ENCODE measurements at regions not wholly inside any gene's neighbourhood (a gene's known extent, or its start where the extent isn't known, plus 50 kb on each side); places are given as distances from the start of the nearest gene placed in this dataset.

DNA sequence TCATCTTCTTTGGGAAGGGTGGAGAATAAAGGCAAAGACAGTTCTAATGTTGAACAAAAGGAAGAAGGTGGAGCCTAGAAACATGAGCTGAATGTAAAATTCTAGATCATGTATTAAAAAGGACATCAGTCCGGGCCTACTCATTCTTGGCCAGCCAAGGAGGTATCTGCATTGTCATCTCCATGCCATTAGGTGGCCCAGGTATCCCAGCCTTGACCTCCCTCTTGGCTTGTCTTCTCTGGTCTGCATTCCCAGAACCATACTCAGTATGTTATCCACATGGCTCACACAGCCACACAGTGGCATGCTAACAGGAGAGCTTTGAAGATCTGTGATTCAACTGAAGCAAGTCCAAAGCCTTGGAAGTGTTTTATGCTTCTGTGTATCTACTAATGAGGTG, 369.8 kb upstream of the KAZN start:
- H3K9me3 ChIP-seq (ENCODE audit: control insufficient read depth, low read length) = no peaks in the 10 kb centered on the region
- no peak overlapping the region for H3K4me3 ChIP-seq (ENCODE audit: insufficient read depth, low read depth, low read length, poor library complexity, severe bottlenecking)
- H3K4me1 ChIP-seq (ENCODE audit: control insufficient read depth, insufficient read depth, low read length, poor library complexity, severe bottlenecking) = no peaks in the 10 kb centered on the region
- H3K36me3 ChIP-seq (ENCODE audit: control insufficient read depth, insufficient read depth, low read length) = no peaks in the 10 kb centered on the region
- no peak overlapping the region for H3K27ac ChIP-seq (ENCODE audit: insufficient read depth, low read length, poor library complexity, severe bottlenecking)
- no peaks in the 10 kb centered on the region for H3K27me3 ChIP-seq (replicated peaks; ENCODE audit: control insufficient read depth, insufficient read depth, low read length, poor library complexity, severe bottlenecking)
- no peak for DNase-seq

DNA sequence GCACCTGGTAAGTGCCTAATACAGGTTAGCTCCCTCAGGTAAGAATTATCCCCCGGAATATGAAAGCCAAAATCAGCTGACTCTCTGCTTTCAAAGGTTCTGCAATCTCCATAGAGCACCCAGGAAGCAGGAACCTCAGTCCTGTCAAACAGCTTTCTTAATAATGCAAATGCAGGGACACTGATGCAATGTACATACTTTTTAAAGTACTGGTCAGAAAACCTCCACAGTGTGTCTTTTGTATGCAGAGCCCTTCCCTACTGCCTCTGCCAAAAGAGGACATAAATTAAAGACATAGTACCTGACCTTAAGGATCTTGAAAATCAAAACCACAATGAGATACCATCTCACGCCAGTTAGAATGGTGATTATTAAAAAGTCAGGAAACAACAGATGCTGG, 365.0 kb upstream of the KAZN start:
- H3K36me3 ChIP-seq (ENCODE audit: control insufficient read depth, insufficient read depth, low read length) = no peaks in the 10 kb centered on the region
- H3K27ac ChIP-seq (ENCODE audit: insufficient read depth, low read length, poor library complexity, severe bottlenecking) = no peak overlapping the region
- no peaks in the 10 kb centered on the region for H3K27me3 ChIP-seq (replicated peaks; ENCODE audit: control insufficient read depth, insufficient read depth, low read length, poor library complexity, severe bottlenecking)
- no peak for DNase-seq
- no peaks in the 10 kb centered on the region for H3K9me3 ChIP-seq (ENCODE audit: control insufficient read depth, low read length)
- no peak overlapping the region for H3K4me3 ChIP-seq (ENCODE audit: insufficient read depth, low read depth, low read length, poor library complexity, severe bottlenecking)
- H3K4me1 ChIP-seq (ENCODE audit: control insufficient read depth, insufficient read depth, low read length, poor library complexity, severe bottlenecking) = no peaks in the 10 kb centered on the region

DNA sequence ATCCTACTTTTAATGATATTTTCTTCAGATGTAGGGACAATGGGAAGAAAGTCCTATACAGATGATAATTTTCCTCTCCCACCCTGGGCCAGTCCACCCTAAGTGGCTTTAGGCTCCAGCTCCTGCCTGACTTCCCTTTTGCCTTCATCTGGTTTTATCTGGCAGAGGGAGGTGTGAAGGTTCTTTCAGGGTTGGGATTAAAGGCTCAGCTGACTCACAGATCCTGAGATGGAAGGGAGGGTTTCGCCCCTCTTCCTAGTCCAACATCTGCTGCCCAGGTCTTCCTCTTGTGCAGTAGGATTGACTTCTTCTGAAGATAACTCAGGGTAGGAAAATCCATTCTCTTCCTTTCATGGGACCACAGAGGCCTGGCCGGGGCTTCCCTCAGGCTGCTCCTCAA, 362.4 kb upstream of the KAZN start:
- Histone ChIP-seq H3K4me3 (ENCODE audit: insufficient read depth, low read depth, low read length, poor library complexity, severe bottlenecking) (no peak overlapping the region), H3K27ac (ENCODE audit: insufficient read depth, low read length, poor library complexity, severe bottlenecking) (no peak overlapping the region), H3K9me3 (ENCODE audit: control insufficient read depth, low read length) (no peaks in the 10 kb centered on the region), H3K4me1 (ENCODE audit: control insufficient read depth, insufficient read depth, low read length, poor library complexity, severe bottlenecking) (no peaks in the 10 kb centered on the region), H3K27me3 (replicated peaks; ENCODE audit: control insufficient read depth, insufficient read depth, low read length, poor library complexity, severe bottlenecking) (no peaks in the 10 kb centered on the region), H3K36me3 (ENCODE audit: control insufficient read depth, insufficient read depth, low read length) (no peaks in the 10 kb centered on the region)
- no peak for DNase-seq

DNA sequence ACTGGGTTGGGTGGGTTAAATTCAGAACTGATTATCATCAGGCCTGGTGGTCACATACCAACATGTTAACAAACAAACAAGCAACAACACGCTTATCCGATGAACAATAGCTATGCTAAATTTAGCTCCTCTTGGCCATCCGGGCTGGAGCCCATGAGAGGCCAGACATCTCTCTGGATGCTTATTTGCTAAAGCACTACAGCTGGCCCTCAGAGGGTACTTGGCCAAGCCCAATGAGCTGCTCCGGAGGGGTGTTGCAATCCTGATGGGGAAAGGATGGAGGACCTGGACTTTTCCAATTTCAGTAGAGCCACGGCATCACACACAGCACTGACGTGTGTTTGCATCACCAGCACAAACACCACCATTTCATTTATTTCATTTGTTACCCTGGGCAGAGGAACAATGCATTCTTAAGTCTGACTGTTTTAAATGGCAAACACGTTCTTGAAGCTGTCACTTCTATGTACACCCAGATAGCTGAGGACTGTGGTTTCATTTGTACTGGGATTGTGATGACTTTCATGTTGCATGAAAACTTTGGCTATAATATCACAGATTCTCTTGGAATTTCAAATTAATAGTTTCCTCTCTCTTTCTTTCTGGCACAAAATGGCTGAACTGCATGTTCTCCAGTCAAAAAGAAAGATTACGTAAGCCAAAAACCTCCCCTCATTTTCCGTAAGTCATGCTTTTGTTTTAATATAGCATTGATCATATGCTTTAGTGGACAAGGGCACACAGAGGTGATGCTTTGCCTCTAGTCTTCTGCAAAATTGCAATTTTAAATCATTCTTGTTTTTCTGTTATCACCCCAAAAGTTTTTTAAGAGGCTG, 359.8 kb upstream of the KAZN start:
- Histone ChIP-seq H3K4me1 (ENCODE audit: control insufficient read depth, insufficient read depth, low read length, poor library complexity, severe bottlenecking) (no peaks in the 10 kb centered on the region), H3K27me3 (replicated peaks; ENCODE audit: control insufficient read depth, insufficient read depth, low read length, poor library complexity, severe bottlenecking) (no peaks in the 10 kb centered on the region), H3K27ac (ENCODE audit: insufficient read depth, low read length, poor library complexity, severe bottlenecking) (no peak overlapping the region), H3K9me3 (ENCODE audit: control insufficient read depth, low read length) (no peaks in the 10 kb centered on the region), H3K36me3 (ENCODE audit: control insufficient read depth, insufficient read depth, low read length) (no peaks in the 10 kb centered on the region), H3K4me3 (ENCODE audit: insufficient read depth, low read depth, low read length, poor library complexity, severe bottlenecking) (no peak overlapping the region)
- DNase-seq = no peak

DNA sequence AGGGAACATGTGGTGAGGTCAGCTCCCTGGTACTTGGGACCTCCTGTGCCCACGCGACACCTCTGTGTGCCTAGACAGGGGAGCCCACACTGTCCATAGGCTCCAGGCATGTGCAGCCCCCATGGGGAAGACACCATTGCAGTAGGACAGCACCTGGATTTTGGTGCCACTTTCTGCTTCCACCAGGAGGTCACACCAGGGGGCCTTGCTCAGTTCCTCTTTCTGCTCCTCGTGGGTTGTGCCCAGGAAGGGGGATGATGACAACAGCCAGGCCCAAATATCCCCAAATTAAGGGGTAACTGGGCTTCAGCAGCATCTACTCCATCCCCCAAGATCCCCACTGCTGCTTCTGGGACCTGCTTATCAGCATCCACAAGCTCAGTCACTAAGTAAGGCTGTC, 358.2 kb upstream of the KAZN start:
- Histone ChIP-seq H3K36me3 (ENCODE audit: control insufficient read depth, insufficient read depth, low read length) (no peaks in the 10 kb centered on the region), H3K4me1 (ENCODE audit: control insufficient read depth, insufficient read depth, low read length, poor library complexity, severe bottlenecking) (no peaks in the 10 kb centered on the region), H3K27me3 (replicated peaks; ENCODE audit: control insufficient read depth, insufficient read depth, low read length, poor library complexity, severe bottlenecking) (no peaks in the 10 kb centered on the region), H3K27ac (ENCODE audit: insufficient read depth, low read length, poor library complexity, severe bottlenecking) (no peak overlapping the region), H3K9me3 (ENCODE audit: control insufficient read depth, low read length) (no peaks in the 10 kb centered on the region), H3K4me3 (ENCODE audit: insufficient read depth, low read depth, low read length, poor library complexity, severe bottlenecking) (no peak overlapping the region)
- DNase-seq = no peak

DNA sequence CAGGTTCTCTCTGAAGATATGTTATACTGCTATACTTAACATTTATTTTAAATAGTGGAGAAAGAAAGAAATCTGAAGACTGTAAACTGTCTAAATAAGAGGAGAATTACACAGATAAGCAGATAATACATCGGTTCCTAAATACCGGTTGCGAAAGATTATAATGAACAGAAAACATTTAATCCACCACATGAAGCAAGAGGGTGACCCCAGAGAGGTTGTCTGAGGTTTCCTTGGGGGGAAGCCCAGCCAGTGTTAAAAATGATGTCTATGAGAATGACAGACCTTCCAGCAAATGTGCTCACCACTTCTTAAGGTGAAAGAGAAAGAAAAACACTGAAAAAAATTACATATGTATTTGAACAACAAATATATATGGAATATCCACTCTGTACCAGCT, 356.4 kb upstream of the KAZN start:
- Histone ChIP-seq H3K4me3 (ENCODE audit: insufficient read depth, low read depth, low read length, poor library complexity, severe bottlenecking) (no peak overlapping the region), H3K27ac (ENCODE audit: insufficient read depth, low read length, poor library complexity, severe bottlenecking) (no peak overlapping the region), H3K27me3 (replicated peaks; ENCODE audit: control insufficient read depth, insufficient read depth, low read length, poor library complexity, severe bottlenecking) (no peaks in the 10 kb centered on the region), H3K9me3 (ENCODE audit: control insufficient read depth, low read length) (no peaks in the 10 kb centered on the region), H3K36me3 (ENCODE audit: control insufficient read depth, insufficient read depth, low read length) (no peaks in the 10 kb centered on the region), H3K4me1 (ENCODE audit: control insufficient read depth, insufficient read depth, low read length, poor library complexity, severe bottlenecking) (no peaks in the 10 kb centered on the region)
- no peak for DNase-seq

DNA sequence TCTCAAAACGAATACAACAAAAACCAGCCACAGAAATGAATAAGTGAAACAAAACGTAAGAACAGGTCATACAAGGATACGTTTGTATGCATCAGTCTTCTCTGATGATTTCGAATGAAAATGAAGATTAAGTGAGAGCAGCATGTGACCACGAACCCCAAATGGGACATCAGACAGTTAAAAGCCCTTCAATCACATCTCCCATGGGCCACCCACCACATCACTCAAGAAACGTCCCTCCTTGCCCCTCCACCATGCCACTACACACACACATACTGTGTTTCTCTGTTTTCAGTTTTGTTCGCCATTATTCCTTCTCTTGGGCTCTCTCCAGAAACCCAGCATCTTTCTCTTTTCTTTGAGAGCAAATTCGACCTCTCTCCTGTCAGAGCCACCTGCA, 355.6 kb upstream of the KAZN start:
- DNase-seq = no peak
- H3K4me1 ChIP-seq (ENCODE audit: control insufficient read depth, insufficient read depth, low read length, poor library complexity, severe bottlenecking) = no peaks in the 10 kb centered on the region
- no peaks in the 10 kb centered on the region for H3K27me3 ChIP-seq (replicated peaks; ENCODE audit: control insufficient read depth, insufficient read depth, low read length, poor library complexity, severe bottlenecking)
- no peak overlapping the region for H3K4me3 ChIP-seq (ENCODE audit: insufficient read depth, low read depth, low read length, poor library complexity, severe bottlenecking)
- H3K36me3 ChIP-seq (ENCODE audit: control insufficient read depth, insufficient read depth, low read length) = no peaks in the 10 kb centered on the region
- no peaks in the 10 kb centered on the region for H3K9me3 ChIP-seq (ENCODE audit: control insufficient read depth, low read length)
- H3K27ac ChIP-seq (ENCODE audit: insufficient read depth, low read length, poor library complexity, severe bottlenecking) = no peak overlapping the region

DNA sequence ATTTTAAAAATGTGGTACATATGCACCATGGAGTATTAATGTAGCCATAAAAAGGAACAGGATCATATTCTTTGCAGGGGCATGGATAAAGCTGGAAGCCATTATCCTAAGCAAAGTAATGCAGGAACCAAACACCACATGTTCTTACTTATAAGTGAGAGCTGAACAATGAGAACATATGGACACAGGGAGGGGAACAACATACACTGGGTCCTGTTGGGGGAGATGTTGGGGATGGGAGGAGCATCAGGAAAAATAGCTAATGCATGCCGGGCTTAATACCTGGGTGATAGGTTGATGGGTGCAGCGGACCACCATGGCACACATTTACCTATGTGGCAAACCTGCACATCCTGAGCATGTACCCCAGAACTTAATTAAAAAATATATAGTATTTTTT, 352.5 kb upstream of the KAZN start:
- no peaks in the 10 kb centered on the region for H3K9me3 ChIP-seq (ENCODE audit: control insufficient read depth, low read length)
- DNase-seq = no peak
- H3K4me1 ChIP-seq (ENCODE audit: control insufficient read depth, insufficient read depth, low read length, poor library complexity, severe bottlenecking) = no peaks in the 10 kb centered on the region
- H3K27me3 ChIP-seq (replicated peaks; ENCODE audit: control insufficient read depth, insufficient read depth, low read length, poor library complexity, severe bottlenecking) = no peaks in the 10 kb centered on the region
- H3K27ac ChIP-seq (ENCODE audit: insufficient read depth, low read length, poor library complexity, severe bottlenecking) = no peak overlapping the region
- H3K4me3 ChIP-seq (ENCODE audit: insufficient read depth, low read depth, low read length, poor library complexity, severe bottlenecking) = no peak overlapping the region
- H3K36me3 ChIP-seq (ENCODE audit: control insufficient read depth, insufficient read depth, low read length) = no peaks in the 10 kb centered on the region

DNA sequence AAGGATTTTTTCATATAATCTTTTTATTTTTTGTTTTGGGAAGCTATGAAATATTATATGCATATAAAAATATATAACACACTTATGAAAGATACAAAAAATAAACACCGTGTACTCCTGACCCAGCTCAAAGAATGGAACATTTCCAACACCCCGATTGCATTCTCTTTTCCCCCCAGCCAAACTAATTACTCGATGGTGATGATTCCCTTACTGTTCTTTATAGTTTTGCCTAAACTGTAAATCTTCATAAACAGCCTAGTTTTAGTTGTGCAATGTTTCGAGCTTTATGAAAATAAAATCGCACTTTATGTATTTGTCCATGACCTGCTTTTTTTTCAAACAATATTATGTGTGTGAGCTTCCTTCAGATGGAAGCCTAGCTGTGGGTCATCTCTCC, 352.0 kb upstream of the KAZN start:
- DNase-seq = no peak
- no peaks in the 10 kb centered on the region for H3K36me3 ChIP-seq (ENCODE audit: control insufficient read depth, insufficient read depth, low read length)
- no peak overlapping the region for H3K4me3 ChIP-seq (ENCODE audit: insufficient read depth, low read depth, low read length, poor library complexity, severe bottlenecking)
- H3K4me1 ChIP-seq (ENCODE audit: control insufficient read depth, insufficient read depth, low read length, poor library complexity, severe bottlenecking) = no peaks in the 10 kb centered on the region
- no peaks in the 10 kb centered on the region for H3K27me3 ChIP-seq (replicated peaks; ENCODE audit: control insufficient read depth, insufficient read depth, low read length, poor library complexity, severe bottlenecking)
- no peak overlapping the region for H3K27ac ChIP-seq (ENCODE audit: insufficient read depth, low read length, poor library complexity, severe bottlenecking)
- H3K9me3 ChIP-seq (ENCODE audit: control insufficient read depth, low read length) = no peaks in the 10 kb centered on the region

DNA sequence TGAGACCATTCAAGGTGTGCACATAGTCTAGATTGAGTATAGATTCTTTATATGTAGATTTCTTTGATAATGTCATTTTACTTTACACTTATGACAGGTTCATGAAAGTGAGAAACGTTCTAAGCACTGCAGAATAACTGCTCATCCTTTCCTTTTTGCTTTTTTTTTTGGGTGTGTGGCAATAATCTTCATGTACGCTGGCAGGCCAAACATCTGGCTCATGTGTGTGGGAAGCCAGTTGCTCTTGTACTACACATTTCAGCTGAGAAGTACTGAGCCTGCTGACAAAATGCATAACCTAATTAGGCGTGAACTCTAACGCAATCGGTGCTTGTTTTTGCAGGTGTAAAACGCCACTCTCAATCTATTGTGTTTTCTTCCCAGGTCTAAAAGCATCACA, 350.8 kb upstream of the KAZN start:
- Histone ChIP-seq H3K9me3 (ENCODE audit: control insufficient read depth, low read length) (no peaks in the 10 kb centered on the region), H3K27ac (ENCODE audit: insufficient read depth, low read length, poor library complexity, severe bottlenecking) (no peak overlapping the region), H3K36me3 (ENCODE audit: control insufficient read depth, insufficient read depth, low read length) (no peaks in the 10 kb centered on the region), H3K27me3 (replicated peaks; ENCODE audit: control insufficient read depth, insufficient read depth, low read length, poor library complexity, severe bottlenecking) (no peaks in the 10 kb centered on the region), H3K4me3 (ENCODE audit: insufficient read depth, low read depth, low read length, poor library complexity, severe bottlenecking) (no peak overlapping the region), H3K4me1 (ENCODE audit: control insufficient read depth, insufficient read depth, low read length, poor library complexity, severe bottlenecking) (no peaks in the 10 kb centered on the region)
- no peak for DNase-seq
